Naive thymus-derived CD8-positive, alpha-beta T cell (primary cell): ENCODE measurements at regions not wholly inside any gene's neighbourhood (a gene's known extent, or its start where the extent isn't known, plus 50 kb on each side); places are given as distances from the start of the nearest gene placed in this dataset.
A peak's percentile ranks its signal among the peaks of the same experiment; 100 is the strongest.

ENCODE experiments used
- ATAC-seq, 2 donors: fragments of 150-1000 bp; cut with Tn5 transposase in 1 of 2; sonication (Bioruptor Pico), chemical (Tn5 transposase) in 1 of 2; 1 replicate in 1 of 2; 2 replicates in 1 of 2; pipeline ENCODE4 v1.10.0; 2021; ENCODE audit warnings: mild to moderate bottlenecking in 2 of 2, moderate library complexity in 2 of 2
- POLR2A ChIA-PET: fragments of 350-600 bp; sonication (Branson Sonifier 250); formaldehyde crosslinking; loops from one replicate; lab custom pipeline; 2021; ENCODE audit warnings: antibody characterized with exemption; lab: Charles Lee
- DNase-seq, 10 donors: peaks; one replicate each; pipeline versions ENCODE4 v3.0.0 to v3.0.0-alpha.2; 2020 to 2022
- H3K27ac Mint-ChIP-seq, 10 donors: one replicate each; pipeline ENCODE4 v1.8.0; 2020 to 2022; ENCODE audit warnings: mild to moderate bottlenecking in 10 of 10, mixed read lengths in 10 of 10, moderate library complexity in 4 of 10, inconsistent platforms in 1 of 10
- H3K27me3 Mint-ChIP-seq, 5 donors: one replicate each; pipeline ENCODE4 v1.8.0; 2021 to 2022; ENCODE audit warnings: mixed read lengths in 5 of 5
- H3K36me3 Mint-ChIP-seq, 3 donors: one replicate each; pipeline ENCODE4 v1.8.0; 2020 to 2022; ENCODE audit warnings: mixed read lengths in 3 of 3, mild to moderate bottlenecking in 2 of 3, inconsistent platforms in 1 of 3
- H3K4me1 Mint-ChIP-seq, 4 donors: one replicate each; pipeline ENCODE4 v1.8.0; 2021 to 2022; ENCODE audit warnings: mixed read lengths in 4 of 4
- H3K4me3 Mint-ChIP-seq, 10 donors: one replicate each; pipeline ENCODE4 v1.8.0; 2020 to 2022; ENCODE audit warnings: mild to moderate bottlenecking in 10 of 10, mixed read lengths in 10 of 10, moderate library complexity in 6 of 10, inconsistent platforms in 1 of 10
- H3K9me3 Mint-ChIP-seq, 9 donors: one replicate each; pipeline ENCODE4 v1.8.0; 2020 to 2022; ENCODE audit warnings: mixed read lengths in 9 of 9, mild to moderate bottlenecking in 3 of 9, inconsistent platforms in 1 of 9, moderate library complexity in 1 of 9

DNA sequence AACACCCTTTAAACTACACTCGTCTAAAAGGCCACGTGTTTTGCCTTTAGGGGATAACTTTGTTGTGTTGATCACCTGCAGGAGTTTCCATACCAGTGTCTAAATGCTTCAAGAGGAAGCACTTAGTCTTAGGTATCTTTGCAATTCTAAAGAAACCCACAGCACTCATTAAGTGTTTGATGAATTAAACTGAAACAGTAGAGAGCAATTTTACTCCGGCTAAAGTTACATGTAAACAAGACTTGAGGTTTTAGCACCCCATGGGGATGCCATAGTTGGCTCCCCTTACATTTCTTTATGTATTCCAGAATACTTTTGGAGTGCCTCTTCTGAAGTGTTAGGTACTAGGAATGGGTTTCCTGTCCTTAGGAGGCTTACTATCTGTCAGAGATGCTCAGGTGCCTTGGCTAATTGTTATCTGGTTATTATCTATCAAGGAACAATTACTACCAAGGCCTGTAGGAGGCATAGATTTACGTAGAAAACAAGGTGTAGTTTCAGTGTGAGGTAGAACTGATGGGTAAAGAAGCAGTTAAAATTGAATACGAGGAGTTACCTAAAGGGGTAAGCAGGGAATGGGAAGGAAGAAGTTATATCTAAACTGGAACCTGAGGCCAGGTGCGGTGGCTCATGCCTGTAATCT, 176.8 kb upstream of the SAMSN1 start:
- no peak for DNase-seq
- no peaks in the 10 kb centered on the region for H3K27me3 Mint-ChIP-seq
- no peaks in the 10 kb centered on the region for H3K9me3 Mint-ChIP-seq
- H3K4me3 Mint-ChIP-seq = no peak overlapping the region
- H3K4me1 Mint-ChIP-seq = no peaks in the 10 kb centered on the region
- POLR2A ChIA-PET = no interaction called here
- no peaks in the 10 kb centered on the region for H3K36me3 Mint-ChIP-seq
- no peak for ATAC-seq
- no peak overlapping the region for H3K27ac Mint-ChIP-seq

DNA sequence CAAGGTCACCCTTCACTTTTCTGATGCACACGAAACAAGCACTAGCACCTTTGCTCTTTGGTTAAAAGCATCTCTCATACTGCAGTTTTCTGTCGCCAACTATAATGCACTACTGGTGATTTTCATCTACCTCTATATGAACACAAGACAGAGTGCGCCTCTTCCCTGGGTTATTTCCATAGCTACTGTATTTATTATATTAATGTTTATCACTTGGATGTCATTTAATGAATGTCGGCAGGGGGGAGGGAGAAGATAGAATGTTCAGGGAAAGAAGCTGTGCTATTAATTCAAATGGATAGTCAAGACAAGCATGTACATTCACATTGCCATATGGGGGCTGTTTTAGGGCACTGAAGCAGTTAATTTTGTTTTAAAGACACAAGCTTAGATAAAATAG, 174.1 kb upstream of the SAMSN1 start:
- Mint-ChIP-seq H3K4me1 (peaks cover 0 to 2% (median 0%) of the 10 kb centered on the region in 4 donors), H3K27ac (no peak overlapping the region), H3K4me3 (no peak overlapping the region), H3K9me3 (no peaks in the 10 kb centered on the region), H3K27me3 (no peaks in the 10 kb centered on the region), H3K36me3 (no peaks in the 10 kb centered on the region)
- POLR2A ChIA-PET = no interaction called here
- no peak for ATAC-seq
- DNase-seq = no peak

DNA sequence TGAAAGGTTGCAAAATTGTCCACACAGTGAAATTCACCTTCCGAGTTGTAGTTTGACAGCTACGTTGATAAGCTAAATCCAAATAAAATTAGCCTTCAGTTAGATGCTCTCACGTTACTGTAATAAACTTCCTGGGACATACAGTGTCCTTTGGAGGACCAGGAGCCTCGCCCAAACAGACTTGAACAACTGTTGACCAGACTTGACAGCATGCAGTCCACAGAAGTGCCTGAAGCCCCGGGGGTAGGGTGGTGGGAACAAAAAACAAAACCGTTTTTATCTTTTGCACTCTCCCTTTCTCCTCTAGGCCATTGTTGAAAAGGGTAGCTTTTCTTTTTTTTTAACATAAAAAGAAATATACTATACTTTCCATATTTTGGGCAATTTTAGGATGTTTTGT, 172.8 kb upstream of the SAMSN1 start:
- Mint-ChIP-seq H3K27ac (peak overlapping the region in 1 of 10 donors; percentile 46), H3K4me1 (peaks cover 0 to 2% (median 0%) of the 10 kb centered on the region in 4 donors), H3K4me3 (no peak overlapping the region), H3K36me3 (no peaks in the 10 kb centered on the region), H3K27me3 (no peaks in the 10 kb centered on the region), H3K9me3 (peaks cover 0 to 5% (median 0%) of the 10 kb centered on the region in 9 donors)
- DNase-seq (no peak), ATAC-seq (no peak)
- POLR2A ChIA-PET = interaction anchor here (0.6 kb wide), 1 partner anchor 25 kb away, joined by 3 read pairs; no protein-coding TSS in a partner anchor

DNA sequence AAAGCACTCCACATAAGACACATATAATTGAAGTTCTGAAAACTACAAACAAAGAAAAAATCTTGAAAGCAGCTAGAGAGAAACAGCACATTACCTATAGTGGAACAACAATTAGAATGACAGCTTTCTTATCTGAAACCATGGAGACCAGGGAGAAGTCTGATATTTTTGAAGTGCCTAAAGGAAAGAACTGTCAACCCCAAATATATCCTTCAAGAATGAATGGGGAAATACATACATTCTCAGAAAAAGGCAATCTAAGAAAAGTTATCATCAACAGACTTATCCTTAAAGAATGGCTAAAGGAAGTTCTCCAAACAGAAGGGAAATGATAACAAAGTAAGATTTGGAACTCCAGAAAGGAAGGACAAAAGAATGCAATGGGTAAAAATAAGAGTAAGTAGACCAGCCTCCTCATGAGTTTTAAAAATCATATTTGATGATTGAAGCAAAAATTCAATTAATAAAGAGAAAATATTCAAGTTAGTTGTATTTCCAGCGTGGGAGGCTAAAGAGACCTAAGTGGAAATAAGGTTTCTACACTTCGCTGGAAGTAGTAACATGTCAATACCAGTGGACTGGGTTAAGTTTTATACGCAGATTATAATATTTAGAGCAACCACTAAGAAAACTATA, 170.8 kb upstream of the SAMSN1 start:
- peaks cover 0 to 14% (median 13%) of the 10 kb centered on the region in 3 donors for H3K36me3 Mint-ChIP-seq
- H3K27me3 Mint-ChIP-seq = no peaks in the 10 kb centered on the region
- H3K4me3 Mint-ChIP-seq = no peak overlapping the region
- no peak for DNase-seq
- peak overlapping the region in 1 of 10 donors; percentile 53 for H3K27ac Mint-ChIP-seq
- no peak for ATAC-seq
- POLR2A ChIA-PET = no interaction called here
- peaks cover 0 to 26% (median 10%) of the 10 kb centered on the region in 9 donors for H3K9me3 Mint-ChIP-seq
- H3K4me1 Mint-ChIP-seq = peaks cover 0 to 2% (median 0%) of the 10 kb centered on the region in 4 donors

DNA sequence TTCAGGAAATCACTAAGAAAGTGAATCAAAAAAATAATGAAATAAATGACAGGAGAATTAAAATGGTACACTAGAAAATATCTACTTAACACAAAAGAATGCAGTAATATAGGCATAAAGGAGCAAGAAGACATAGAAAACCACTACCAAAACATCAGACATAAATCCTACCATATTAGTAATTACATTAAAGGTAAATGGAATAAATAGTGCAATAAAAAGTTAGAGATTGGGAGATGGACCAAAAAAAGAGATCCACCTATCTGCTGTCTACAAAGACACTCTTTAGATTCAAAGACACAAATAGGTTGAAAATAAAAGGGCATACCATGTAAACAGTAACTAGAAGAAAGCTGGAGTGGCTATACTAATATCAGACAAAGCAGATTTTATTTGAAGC, 167.0 kb upstream of the SAMSN1 start:
- ATAC-seq (no peak), DNase-seq (no peak)
- no peaks in the 10 kb centered on the region for H3K27me3 Mint-ChIP-seq
- POLR2A ChIA-PET = no interaction called here
- no peak overlapping the region for H3K27ac Mint-ChIP-seq
- peaks cover 0 to 15% (median 14%) of the 10 kb centered on the region in 3 donors for H3K36me3 Mint-ChIP-seq
- peaks cover 0 to 2% (median 0%) of the 10 kb centered on the region in 4 donors for H3K4me1 Mint-ChIP-seq
- H3K9me3 Mint-ChIP-seq = peaks cover 2 to 31% (median 10%) of the 10 kb centered on the region in 9 donors
- H3K4me3 Mint-ChIP-seq = no peak overlapping the region

DNA sequence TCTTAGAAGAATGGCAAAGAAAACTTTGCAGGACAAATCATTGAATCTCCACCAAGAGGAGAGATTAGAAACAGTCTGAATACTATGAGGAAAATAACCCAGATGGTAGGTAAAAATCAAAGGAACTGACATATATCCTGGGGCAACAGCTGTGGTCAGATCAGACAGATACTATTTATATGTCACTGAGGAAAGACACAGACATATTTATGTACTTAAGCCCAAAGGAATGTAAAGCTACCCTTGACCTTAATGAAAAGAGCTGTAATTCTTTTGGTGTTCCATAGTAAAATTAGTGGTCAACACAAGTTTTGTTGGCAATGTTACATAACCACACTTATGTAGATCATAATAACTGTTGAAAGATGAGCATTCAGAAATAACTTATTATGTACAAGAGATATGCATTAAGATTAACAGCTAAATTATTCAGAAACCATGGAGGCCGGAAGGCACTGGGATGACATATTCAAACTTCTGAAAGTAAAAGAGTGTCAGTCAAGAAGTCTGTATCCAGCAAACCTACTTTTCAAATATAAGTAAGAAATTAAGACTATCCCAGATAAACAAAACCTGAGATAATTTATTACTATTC, 166.1 kb upstream of the SAMSN1 start:
- H3K4me1 Mint-ChIP-seq = no peaks in the 10 kb centered on the region
- no peaks in the 10 kb centered on the region for H3K27me3 Mint-ChIP-seq
- POLR2A ChIA-PET = no interaction called here
- no peak for DNase-seq
- H3K27ac Mint-ChIP-seq = no peak overlapping the region
- H3K4me3 Mint-ChIP-seq = no peak overlapping the region
- ATAC-seq = no peak
- peaks cover 2 to 31% (median 14%) of the 10 kb centered on the region in 9 donors for H3K9me3 Mint-ChIP-seq
- peaks cover 0 to 18% (median 14%) of the 10 kb centered on the region in 3 donors for H3K36me3 Mint-ChIP-seq

DNA sequence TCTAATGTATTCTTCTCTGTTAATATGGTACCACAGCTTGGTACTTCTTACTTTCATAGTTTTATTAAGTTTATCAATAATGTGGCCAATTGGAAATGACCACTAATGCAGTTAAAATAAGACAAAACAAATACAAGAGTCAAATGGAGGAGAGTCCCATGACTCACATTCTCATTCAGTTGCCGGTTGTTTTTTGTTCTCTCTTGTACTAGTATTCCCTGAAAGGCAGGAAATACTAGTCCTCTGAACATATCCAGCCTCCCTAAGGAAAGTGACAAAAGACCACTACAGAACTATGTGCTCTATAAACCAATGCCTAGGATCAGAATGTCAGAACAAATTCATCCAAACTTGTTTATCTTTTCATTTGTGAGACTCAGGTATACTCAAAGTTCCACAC, 165.2 kb upstream of the SAMSN1 start:
- POLR2A ChIA-PET = no interaction called here
- no peaks in the 10 kb centered on the region for H3K27me3 Mint-ChIP-seq
- H3K27ac Mint-ChIP-seq = no peak overlapping the region
- peaks cover 2 to 31% (median 14%) of the 10 kb centered on the region in 9 donors for H3K9me3 Mint-ChIP-seq
- no peak for ATAC-seq
- H3K4me3 Mint-ChIP-seq = no peak overlapping the region
- peaks cover 0 to 18% (median 14%) of the 10 kb centered on the region in 3 donors for H3K36me3 Mint-ChIP-seq
- peaks cover 0 to 6% (median 0%) of the 10 kb centered on the region in 4 donors for H3K4me1 Mint-ChIP-seq
- no peak for DNase-seq

DNA sequence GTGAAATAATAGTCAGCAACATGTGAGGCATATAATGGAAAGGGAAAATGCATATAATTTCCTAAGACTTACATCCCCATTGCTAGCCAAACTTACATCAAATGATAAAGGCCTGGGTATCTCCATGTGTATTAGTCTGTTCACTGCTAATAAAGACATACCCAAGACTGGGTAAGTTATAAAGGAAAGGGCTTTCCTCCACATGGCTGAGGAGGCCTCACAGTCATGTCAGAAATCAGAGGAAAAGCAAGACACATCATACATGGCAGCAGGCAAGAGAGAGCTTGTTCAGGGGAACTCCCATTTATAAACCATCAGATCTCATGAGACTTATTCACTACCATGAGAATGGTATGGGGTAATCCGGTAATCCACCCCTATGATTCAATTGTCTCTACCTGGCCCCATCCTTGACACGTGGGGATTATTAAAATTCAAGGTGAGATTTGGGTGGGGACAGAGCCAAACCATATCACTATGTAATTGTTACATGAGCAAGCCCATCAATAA, 161.5 kb upstream of the SAMSN1 start:
- Mint-ChIP-seq H3K4me1 (peaks cover 0 to 8% (median 0%) of the 10 kb centered on the region in 4 donors), H3K27ac (no peak overlapping the region), H3K4me3 (no peak overlapping the region), H3K27me3 (no peaks in the 10 kb centered on the region), H3K9me3 (peaks cover 0 to 13% (median 9%) of the 10 kb centered on the region in 9 donors), H3K36me3 (peaks cover 0 to 10% (median 8%) of the 10 kb centered on the region in 3 donors)
- DNase-seq (no peak), ATAC-seq (no peak)
- POLR2A ChIA-PET = no interaction called here

DNA sequence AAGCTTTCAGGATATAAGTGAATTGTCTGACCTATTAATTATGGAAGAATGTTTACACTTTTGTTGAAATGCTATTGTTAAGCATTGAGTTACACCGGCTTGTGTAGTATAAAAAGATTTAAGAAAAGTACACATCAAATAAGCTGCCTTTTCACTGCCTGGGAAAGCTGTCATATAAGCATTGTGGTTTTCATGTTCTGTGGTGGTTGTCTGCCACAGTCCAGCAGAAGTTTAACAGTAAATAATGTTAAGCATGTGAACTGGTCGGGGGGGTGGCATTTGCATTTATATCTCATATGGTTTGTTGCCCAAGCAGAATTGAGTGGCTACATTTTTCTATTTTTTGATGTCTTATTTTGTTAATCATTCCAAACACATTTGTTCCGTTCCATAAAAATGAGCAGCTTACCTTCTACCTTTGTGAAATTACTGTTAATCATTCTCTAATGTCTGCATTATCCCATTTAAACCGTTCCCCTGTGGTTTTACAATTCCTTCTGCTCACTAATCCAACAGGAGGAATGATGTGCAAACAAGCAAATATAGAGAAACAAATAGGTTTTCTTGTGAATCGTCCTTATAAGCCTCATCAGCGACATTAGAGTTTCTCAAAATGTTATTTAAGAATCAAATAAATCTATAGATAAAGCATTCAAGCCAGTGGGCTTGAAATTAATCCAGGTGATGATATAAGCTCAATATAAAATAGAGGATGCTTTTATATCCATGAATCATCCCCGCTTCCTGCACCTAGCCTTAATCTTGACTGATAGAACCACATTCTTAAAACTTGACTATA, 160.8 kb upstream of the SAMSN1 start:
- Mint-ChIP-seq H3K27me3 (no peaks in the 10 kb centered on the region), H3K9me3 (peaks cover 0 to 8% (median 4%) of the 10 kb centered on the region in 9 donors), H3K36me3 (peaks cover 0 to 4% (median 2%) of the 10 kb centered on the region in 3 donors), H3K4me3 (no peak overlapping the region), H3K4me1 (peaks cover 0 to 8% (median 0%) of the 10 kb centered on the region in 4 donors), H3K27ac (no peak overlapping the region)
- ATAC-seq (no peak), DNase-seq (no peak)
- POLR2A ChIA-PET = no interaction called here

DNA sequence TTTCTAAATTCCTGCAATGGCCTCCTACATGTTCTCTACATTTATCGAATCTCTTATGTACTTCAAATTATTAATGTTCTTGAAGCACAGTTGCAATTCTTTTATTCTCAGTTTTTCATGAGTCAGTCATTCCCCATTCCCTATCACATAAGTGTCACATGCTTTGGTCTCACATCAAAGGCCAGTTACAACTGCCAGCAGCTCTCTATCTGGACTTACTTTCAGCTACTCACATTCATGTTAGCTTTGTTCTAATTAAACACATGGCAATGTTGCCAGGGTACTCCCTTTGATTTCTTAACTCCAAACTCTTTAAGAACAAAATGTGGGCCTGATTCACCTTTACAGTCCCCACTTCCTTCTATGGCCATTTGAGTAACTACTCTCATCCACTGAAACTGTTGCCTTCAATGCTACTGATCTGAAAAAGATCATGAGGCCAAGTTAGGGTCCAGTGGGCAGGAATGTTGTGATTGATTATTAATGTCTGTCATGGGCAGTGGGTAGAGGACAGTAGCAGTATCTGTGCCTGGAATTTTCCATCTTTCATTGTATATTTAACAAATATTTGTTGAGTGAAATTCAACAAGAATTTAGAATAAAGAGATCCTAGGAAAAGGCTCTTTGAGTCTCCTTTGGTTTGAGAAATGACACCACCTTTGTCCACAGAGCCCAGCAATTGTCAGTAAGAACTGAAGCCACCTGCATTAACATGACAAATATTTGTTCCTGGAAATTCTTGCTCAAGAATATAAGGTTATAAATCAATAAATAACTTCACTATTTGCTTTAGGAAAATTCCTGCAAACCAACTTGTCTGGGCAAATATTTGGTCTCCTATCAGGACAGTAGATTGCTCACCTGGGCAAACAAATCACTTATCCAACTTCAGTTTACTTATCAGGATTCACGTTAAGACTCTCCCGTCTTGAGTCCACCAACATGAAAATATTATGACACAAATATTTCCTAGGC, 153.6 kb upstream of the SAMSN1 start:
- POLR2A ChIA-PET = no interaction called here
- DNase-seq (no peak), ATAC-seq (no peak)
- Mint-ChIP-seq H3K4me1 (no peaks in the 10 kb centered on the region), H3K27me3 (no peaks in the 10 kb centered on the region), H3K4me3 (no peak overlapping the region), H3K9me3 (no peaks in the 10 kb centered on the region), H3K36me3 (no peaks in the 10 kb centered on the region), H3K27ac (peak overlapping the region in 1 of 10 donors; percentile 42)

DNA sequence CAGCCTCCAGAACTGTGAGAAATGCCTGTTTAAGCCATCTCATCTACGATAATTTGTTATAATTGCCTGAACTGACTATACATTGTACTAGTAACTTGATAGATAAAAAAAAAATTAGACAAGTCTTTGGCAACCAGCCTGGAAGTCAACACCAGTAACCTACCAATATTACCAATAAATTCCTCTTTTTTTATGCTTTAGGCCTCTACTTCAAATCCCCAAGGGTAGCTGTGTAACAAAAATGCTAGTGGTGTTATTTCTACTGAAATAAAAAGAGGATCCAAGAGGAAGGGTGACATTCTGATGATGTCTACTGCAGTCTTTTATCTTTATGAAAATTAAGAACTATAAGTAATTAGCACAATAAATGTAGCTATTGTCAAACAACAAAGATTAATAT, 151.7 kb upstream of the SAMSN1 start:
- DNase-seq (no peak), ATAC-seq (no peak)
- H3K27ac Mint-ChIP-seq = no peak overlapping the region
- no peak overlapping the region for H3K4me3 Mint-ChIP-seq
- no peaks in the 10 kb centered on the region for H3K27me3 Mint-ChIP-seq
- no peaks in the 10 kb centered on the region for H3K4me1 Mint-ChIP-seq
- no peaks in the 10 kb centered on the region for H3K9me3 Mint-ChIP-seq
- no peaks in the 10 kb centered on the region for H3K36me3 Mint-ChIP-seq
- POLR2A ChIA-PET = no interaction called here

DNA sequence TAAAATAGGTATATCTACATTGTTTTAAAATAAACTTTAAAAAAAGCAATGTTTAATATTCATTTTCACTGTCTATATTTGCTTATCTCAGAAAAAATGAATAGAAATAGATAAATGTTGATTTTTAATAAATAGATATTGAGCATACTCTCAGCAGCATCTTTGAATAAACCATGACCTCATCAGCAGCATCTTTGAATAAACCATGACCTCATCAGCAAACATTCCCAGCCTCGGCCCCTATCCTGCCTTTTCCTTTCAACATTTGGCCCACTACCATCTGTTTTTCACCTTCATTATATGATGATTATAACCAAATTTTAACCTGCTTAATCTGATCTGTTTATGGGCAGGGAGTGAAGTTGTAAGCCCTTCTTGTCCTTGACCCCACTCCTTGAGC, 148.7 kb upstream of the SAMSN1 start:
- peaks cover 0 to 2% (median 0%) of the 10 kb centered on the region in 9 donors for H3K9me3 Mint-ChIP-seq
- peaks cover 0 to under 1% (median under 1%) of the 10 kb centered on the region in 3 donors for H3K36me3 Mint-ChIP-seq
- no peaks in the 10 kb centered on the region for H3K27me3 Mint-ChIP-seq
- POLR2A ChIA-PET = no interaction called here
- DNase-seq (no peak), ATAC-seq (no peak)
- no peak overlapping the region for H3K27ac Mint-ChIP-seq
- H3K4me3 Mint-ChIP-seq = no peak overlapping the region
- H3K4me1 Mint-ChIP-seq = peaks cover 0 to 5% (median 0%) of the 10 kb centered on the region in 4 donors
